HPDE6-E6E7 (cell line): ENCODE measurements at regions not wholly inside any gene's neighbourhood (a gene's known extent, or its start where the extent isn't known, plus 50 kb on each side); places are given as distances from the start of the nearest gene placed in this dataset.

ENCODE experiments used
- DNase-seq: peaks from one replicate; pipeline ENCODE4 v3.0.0; 2011; ENCODE audit warnings: missing footprints; ENCODE audit errors: extremely low spot score

GRCh38 chrX:151476604-151477303, 79.7 kb downstream of the VMA21 start:
- DNase-seq, result no peak

- no peak for DNase-seq
These were observed 81.1 kb downstream of the VMA21 start for GRCh38 chrX:151478058-151478457.

DNA sequence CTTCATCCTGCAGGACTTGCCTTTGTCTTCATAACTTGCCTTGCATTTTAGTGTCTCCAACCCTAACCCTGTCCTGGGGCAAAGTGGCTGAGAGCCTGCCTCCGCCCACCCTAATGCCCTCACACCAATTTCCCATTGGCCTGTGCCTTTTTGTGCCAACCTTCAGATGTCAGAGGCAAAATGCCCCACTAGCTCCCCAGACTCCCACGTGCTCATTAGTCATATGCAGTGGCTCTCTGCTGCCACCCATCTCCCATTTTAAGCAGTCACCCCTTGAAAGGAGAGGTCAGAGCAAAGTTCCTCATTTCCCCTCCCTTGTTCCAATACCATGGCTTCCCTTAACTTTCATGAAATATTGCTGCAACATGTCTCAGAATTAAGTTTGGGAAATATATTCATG, 74.8 kb upstream of the PASD1 start:
- DNase-seq, result peak; percentile 11

GRCh38 chrX:151505796-151506195, 57.7 kb upstream of the PASD1 start:
- no peak for DNase-seq

DNA sequence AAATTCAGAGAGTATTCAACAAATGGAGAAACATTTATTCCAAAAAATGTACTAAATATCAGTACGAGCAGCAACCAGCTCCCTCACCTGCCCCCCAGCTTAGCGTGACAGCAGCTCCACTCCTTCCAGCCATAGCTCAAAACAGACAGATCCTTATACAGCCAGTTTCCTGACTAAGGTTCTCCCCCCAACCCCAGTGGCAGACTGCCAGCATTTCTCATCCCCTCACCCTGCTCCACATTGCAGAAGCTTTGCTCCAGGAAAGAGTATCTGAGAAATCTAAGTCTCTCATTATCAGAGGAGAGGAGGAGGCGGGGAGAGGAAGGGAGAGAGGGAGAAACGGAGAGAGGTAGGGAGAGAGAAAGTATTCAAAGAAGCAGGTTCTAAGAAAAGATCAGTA, 53.3 kb upstream of the PASD1 start:
- DNase-seq, result no peak

DNA sequence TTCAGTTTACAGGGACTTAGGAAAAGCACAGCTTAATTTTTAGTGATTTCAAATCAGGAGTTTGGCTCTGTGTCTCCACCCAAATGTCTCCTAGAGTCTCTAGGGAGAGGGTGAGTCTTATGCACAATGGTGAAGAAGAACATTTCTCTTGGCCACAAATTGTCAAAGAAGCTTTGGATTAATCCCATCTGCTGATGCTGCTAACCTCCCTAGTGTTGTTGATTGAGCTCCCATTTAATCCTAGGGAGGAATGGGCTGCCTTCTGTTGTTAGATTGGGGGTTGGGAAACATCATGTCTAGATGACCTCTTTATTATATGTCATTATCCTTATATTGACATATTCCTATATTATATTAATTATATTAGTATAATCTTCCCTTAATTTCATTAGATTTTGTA, 50.0 kb upstream of the PASD1 start:
- DNase-seq, result no peak
